Kidney epithelial cell (primary cell): ENCODE measurements at regions not wholly inside any gene's neighbourhood (a gene's known extent, or its start where the extent isn't known, plus 50 kb on each side); places are given as distances from the start of the nearest gene placed in this dataset.

Experiments
- DNase-seq: peaks from one replicate; pipeline ENCODE4 v3.0.0-alpha.2; 2010; ENCODE audit warnings: low read depth
- H3K27me3 ChIP-seq: 2 replicates; pipeline ENCODE4 v1.6.0; 2011; ENCODE audit warnings: low read length; ENCODE audit not compliant: control insufficient read depth, insufficient read depth
- H3K36me3 ChIP-seq: 2 replicates; pipeline ENCODE4 v1.5.1; 2011; ENCODE audit warnings: low read length; ENCODE audit not compliant: control insufficient read depth, insufficient read depth
- H3K4me3 ChIP-seq: 2 replicates; pipeline ENCODE4 v1.5.1; 2011; ENCODE audit warnings: low read depth, mild to moderate bottlenecking, control low read depth, low read length
- TF ChIP-seq, protein P1 (sequence below): IDR thresholded peaks from 2 replicates; pipeline ENCODE4 v1.5.1; 2011; ENCODE audit warnings: mild to moderate bottlenecking, moderate library complexity, low read length, control low read depth, inconsistent platforms; ENCODE audit not compliant: insufficient read depth, poor library complexity, severe bottlenecking

DNA sequence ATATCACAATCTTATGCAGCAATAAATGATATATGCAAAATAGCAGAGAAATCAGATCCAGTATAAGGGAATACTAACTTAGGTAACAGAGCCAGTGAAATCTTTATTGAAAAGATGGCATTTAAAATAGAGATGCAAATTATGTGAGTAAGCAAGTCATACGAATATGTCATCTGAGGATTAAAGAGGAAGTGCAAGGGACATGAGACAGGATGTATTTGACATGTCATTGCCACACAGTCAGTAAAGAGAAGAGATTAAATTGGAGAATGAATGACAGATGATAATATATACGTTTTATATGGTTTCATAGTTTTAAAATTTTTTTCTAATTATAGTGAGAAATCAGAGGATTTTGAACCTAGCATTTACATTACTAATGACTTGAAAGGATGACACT is 426.4 kb downstream of the SLITRK5 start:
- H3K36me3 ChIP-seq, result no peaks in the 10 kb centered on the region
- H3K4me3 ChIP-seq, result no peak overlapping the region
- TF ChIP-seq, protein P1, sequence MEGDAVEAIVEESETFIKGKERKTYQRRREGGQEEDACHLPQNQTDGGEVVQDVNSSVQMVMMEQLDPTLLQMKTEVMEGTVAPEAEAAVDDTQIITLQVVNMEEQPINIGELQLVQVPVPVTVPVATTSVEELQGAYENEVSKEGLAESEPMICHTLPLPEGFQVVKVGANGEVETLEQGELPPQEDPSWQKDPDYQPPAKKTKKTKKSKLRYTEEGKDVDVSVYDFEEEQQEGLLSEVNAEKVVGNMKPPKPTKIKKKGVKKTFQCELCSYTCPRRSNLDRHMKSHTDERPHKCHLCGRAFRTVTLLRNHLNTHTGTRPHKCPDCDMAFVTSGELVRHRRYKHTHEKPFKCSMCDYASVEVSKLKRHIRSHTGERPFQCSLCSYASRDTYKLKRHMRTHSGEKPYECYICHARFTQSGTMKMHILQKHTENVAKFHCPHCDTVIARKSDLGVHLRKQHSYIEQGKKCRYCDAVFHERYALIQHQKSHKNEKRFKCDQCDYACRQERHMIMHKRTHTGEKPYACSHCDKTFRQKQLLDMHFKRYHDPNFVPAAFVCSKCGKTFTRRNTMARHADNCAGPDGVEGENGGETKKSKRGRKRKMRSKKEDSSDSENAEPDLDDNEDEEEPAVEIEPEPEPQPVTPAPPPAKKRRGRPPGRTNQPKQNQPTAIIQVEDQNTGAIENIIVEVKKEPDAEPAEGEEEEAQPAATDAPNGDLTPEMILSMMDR, result no peak
- DNase-seq, result no peak
- H3K27me3 ChIP-seq, result no peaks in the 10 kb centered on the region

DNA sequence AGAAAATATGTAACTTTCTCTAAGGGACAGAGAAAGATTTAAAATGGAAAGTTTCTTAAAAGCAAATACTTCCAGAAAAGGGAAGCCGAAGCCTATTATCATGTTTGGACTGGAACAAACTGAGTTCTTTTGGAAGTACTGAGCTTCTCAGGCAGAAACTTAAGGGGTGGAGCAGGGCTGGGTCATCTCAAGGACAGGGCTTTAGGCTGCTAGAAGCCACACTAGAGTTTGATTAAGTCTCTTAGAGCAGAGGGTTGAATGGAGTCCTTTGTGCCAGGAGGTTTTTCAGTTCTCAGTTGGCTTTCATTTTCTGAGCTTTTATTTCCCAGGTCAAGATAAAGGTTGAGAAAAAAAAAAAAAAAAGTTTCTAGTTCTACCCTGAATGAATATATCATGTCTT is 432.7 kb downstream of the SLITRK5 start:
- no peak overlapping the region for H3K4me3 ChIP-seq
- no peaks in the 10 kb centered on the region for H3K36me3 ChIP-seq
- H3K27me3 ChIP-seq, result no peaks in the 10 kb centered on the region
- no peak for DNase-seq
- TF ChIP-seq, protein P1, result no peak

DNA sequence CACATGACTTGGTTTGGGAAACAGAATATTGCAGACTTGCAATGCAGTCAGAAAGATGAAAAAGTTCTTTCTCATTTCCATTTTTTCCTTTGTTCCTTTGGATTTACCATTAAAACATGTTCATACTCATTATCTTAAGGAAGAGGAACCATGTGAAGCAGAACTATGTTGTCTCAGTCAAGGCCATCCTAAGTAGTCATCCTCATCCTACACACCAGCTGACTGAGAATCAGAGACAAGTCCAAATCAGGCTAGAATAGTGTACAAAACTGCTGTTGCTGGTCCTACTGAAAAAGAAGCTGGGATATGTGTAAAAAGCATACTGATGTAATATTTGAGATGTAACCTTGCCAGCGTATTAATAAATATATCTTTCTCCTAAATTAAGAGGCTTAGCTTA is 433.4 kb downstream of the SLITRK5 start:
- Histone ChIP-seq H3K4me3 (no peak overlapping the region), H3K27me3 (no peaks in the 10 kb centered on the region)
- TF ChIP-seq, protein P1, result no peak

GRCh38 chr13:88107570-88107969 is 436.4 kb downstream of the SLITRK5 start:
- no peak for DNase-seq
- Histone ChIP-seq H3K27me3 (no peaks in the 10 kb centered on the region), H3K4me3 (no peak overlapping the region), H3K36me3 (no peaks in the 10 kb centered on the region)
- TF ChIP-seq, protein P1, result no peak

More for the DNA sequence above, 433.4 kb downstream of the SLITRK5 start:
- no peak for DNase-seq
- no peaks in the 10 kb centered on the region for H3K36me3 ChIP-seq

DNA sequence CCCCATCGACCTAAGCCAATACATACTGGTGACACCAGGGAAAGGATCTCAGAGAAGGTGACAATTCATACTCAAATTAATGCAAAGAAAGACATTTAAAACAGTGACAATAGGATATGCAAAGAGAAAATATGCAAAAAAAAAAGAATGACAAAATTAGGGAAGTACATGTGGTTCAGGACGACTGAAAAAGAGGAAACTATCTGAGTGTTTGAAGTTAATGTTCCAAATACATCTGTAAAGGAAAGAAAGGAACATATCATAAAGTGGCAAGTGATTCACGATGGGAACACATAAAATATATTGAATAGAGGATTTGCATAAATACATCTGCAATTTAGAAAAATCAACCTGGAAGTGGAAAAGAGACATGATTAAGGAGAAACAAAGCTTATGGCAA is 441.4 kb downstream of the SLITRK5 start:
- TF ChIP-seq, protein P1, result no peak
- no peak for DNase-seq
- Histone ChIP-seq H3K27me3 (no peaks in the 10 kb centered on the region), H3K36me3 (no peaks in the 10 kb centered on the region), H3K4me3 (no peak overlapping the region)

GRCh38 chr13:88115976-88116375 is 444.8 kb downstream of the SLITRK5 start:
- TF ChIP-seq, protein P1, result no peak
- no peaks in the 10 kb centered on the region for H3K36me3 ChIP-seq
- no peaks in the 10 kb centered on the region for H3K27me3 ChIP-seq
- no peak for DNase-seq
- no peak overlapping the region for H3K4me3 ChIP-seq
